K562 (cell line): ENCODE measurements at regions not wholly inside any gene's neighbourhood (a gene's known extent, or its start where the extent isn't known, plus 50 kb on each side); places are given as distances from the start of the nearest gene placed in this dataset.

Experiments
- ATAC-seq: fragments of 200-7000 bp; cut with Tn5 transposase; 3 replicates; pipeline ENCODE4 v1.9.1; 2020; ENCODE audit warnings: moderate library complexity
- BruUV-seq: library from RNA; stranded (reverse); fragments of 400-500 nt; replicated peaks from 2 replicates; lab custom pipeline; 2021; lab: Mats Ljungman, UMichigan
- CTCF ChIA-PET: fragments of 300-600 bp; formaldehyde crosslinking; extraction: SDS; loops from one replicate; lab custom pipeline; 2021; ENCODE audit warnings: low intra/inter-chr PET ratio; lab: Yijun Ruan, JAX
- POLR2A ChIA-PET: fragments of 300-600, 350-650 bp; sonication (Branson Sonifier 250); formaldehyde crosslinking; extraction: SDS; loops from one replicate; lab custom pipeline; 2021; ENCODE audit warnings: antibody characterized with exemption, inconsistent platforms; lab: Yijun Ruan, JAX
- DNase-seq, 4 experiments: peaks; one replicate each; pipeline versions ENCODE4 v3.0.0 to v3.0.0-alpha.2; 2011 to 2018; ENCODE audit warnings: low spot score in 3 of 4, mixed read lengths in 3 of 4; ENCODE audit errors: extremely low read depth in 1 of 4
- FAIRE-seq: peaks from 2 replicates; lab custom pipeline; 2011; peaks lifted over from hg19 to GRCh38; lab: Jason Lieb, UNC
- H2AFZ ChIP-seq: 2 replicates; pipeline ENCODE4 v1.6.0; 2011; ENCODE audit warnings: low read depth, low read length, control low read depth, inconsistent platforms
- H3K27ac ChIP-seq: fragments of 200-600 bp; 3 replicates; pipeline ENCODE4 v1.8.0; 2011; ENCODE audit warnings: low read depth, mild to moderate bottlenecking, control low read depth, inconsistent platforms, low read length, moderate library complexity, mixed read lengths; ENCODE audit errors: extremely low read depth
- H3K27me3 ChIP-seq, 2 experiments: fragments of 300-600 bp in 1 of 2; 2 replicates in 1 of 2; 3 replicates in 1 of 2; pipeline versions ENCODE4 v1.6.0 to v1.8.0; 2011; ENCODE audit warnings: inconsistent platforms in 2 of 2, low read length in 2 of 2, mild to moderate bottlenecking in 1 of 2, mixed read lengths in 1 of 2, moderate library complexity in 1 of 2; ENCODE audit not compliant: control insufficient read depth in 2 of 2, insufficient read depth in 2 of 2
- H3K36me3 ChIP-seq: fragments of 300-600 bp; 3 replicates; pipeline ENCODE4 v1.8.0; 2011; ENCODE audit warnings: mild to moderate bottlenecking, low read length, inconsistent platforms; ENCODE audit not compliant: control insufficient read depth, insufficient read depth
- H3K4me1 ChIP-seq, 2 experiments: fragments of 200-600 bp in 1 of 2; replicated peaks in 1 of 2; 2 replicates in 1 of 2; 3 replicates in 1 of 2; pipeline versions ENCODE4 v1.5.1 to v1.8.0; 2011; ENCODE audit warnings: inconsistent platforms in 2 of 2, low read length in 2 of 2, mild to moderate bottlenecking in 1 of 2, mixed read lengths in 1 of 2, moderate library complexity in 1 of 2; ENCODE audit not compliant: control insufficient read depth in 2 of 2, insufficient read depth in 2 of 2
- H3K4me2 ChIP-seq: 2 replicates; pipeline ENCODE4 v1.6.1; 2011; ENCODE audit warnings: low read length, control low read depth, inconsistent platforms, mixed read lengths; ENCODE audit not compliant: insufficient read depth
- H3K4me3 ChIP-seq: fragments of 200-600 bp; sonication (generic), shearing (Covaris generic); 2 replicates; pipeline ENCODE4 v1.5.1; 2016; ENCODE audit warnings: control low read depth, inconsistent platforms
- H3K79me2 ChIP-seq: fragments of 200-600 bp; 3 replicates; pipeline ENCODE4 v1.8.0; 2011; ENCODE audit warnings: low read length, inconsistent platforms; ENCODE audit not compliant: control insufficient read depth, insufficient read depth
- H3K9ac ChIP-seq, 2 experiments: 2 replicates each; pipeline versions ENCODE4 v1.6.0 to v1.6.1; 2011; ENCODE audit warnings: low read depth in 2 of 2, low read length in 2 of 2, control low read depth in 1 of 2, inconsistent platforms in 1 of 2, mild to moderate bottlenecking in 1 of 2, mixed read lengths in 1 of 2; ENCODE audit not compliant: insufficient read depth in 1 of 2
- H3K9me1 ChIP-seq: one replicate; pipeline ENCODE4 v1.6.0; 2011; ENCODE audit warnings: inconsistent platforms, mild to moderate bottlenecking, low read length, moderate library complexity; ENCODE audit not compliant: control insufficient read depth, insufficient read depth
- H3K9me3 ChIP-seq: replicated peaks from 2 replicates; pipeline ENCODE4 v1.5.1; 2011; ENCODE audit warnings: low read depth, low read length, inconsistent platforms; ENCODE audit not compliant: control insufficient read depth, insufficient read depth
- H4K20me1 ChIP-seq: replicated peaks from 2 replicates; pipeline ENCODE4 v1.6.1; 2011; ENCODE audit warnings: low read length, inconsistent platforms, mixed read lengths; ENCODE audit not compliant: control insufficient read depth, insufficient read depth
- FOXJ3 ChIP-seq: sonication (generic); formaldehyde crosslinking; IDR thresholded peaks from 2 replicates; pipeline ENCODE4 v1.4.0; 2020; ENCODE audit warnings: mild to moderate bottlenecking, missing genetic modification reagents
- GABPA ChIP-seq: fragments of 200-800 bp; sonication (Bioruptor generic); conservative IDR thresholded peaks from 2 replicates; pipeline ENCODE4 v1.6.1; 2016; ENCODE audit warnings: low read depth, missing genetic modification characterization, missing compliant biosample characterization
- KDM1A ChIP-seq, 2 experiments: fragments of 450-650 bp; IDR thresholded peaks; 2 replicates each; pipeline ENCODE4 v1.6.1; 2016; ENCODE audit warnings: mild to moderate bottlenecking in 2 of 2
- MBD1 ChIP-seq: fragments of 250-450 bp; sonication (Bioruptor Pico); IDR thresholded peaks from 2 replicates; pipeline ENCODE4 v1.8.0; 2022; ENCODE audit warnings: inconsistent platforms
- MTA2 ChIP-seq: fragments of 450-650 bp; IDR thresholded peaks from 2 replicates; pipeline ENCODE4 v1.6.1; 2016; ENCODE audit warnings: low read depth
- NFE2 ChIP-seq: IDR thresholded peaks from 2 replicates; pipeline ENCODE4 v1.6.1; 2014; ENCODE audit warnings: antibody characterized with exemption, low read depth
- SMARCE1 ChIP-seq: fragments of 450-650 bp; IDR thresholded peaks from 2 replicates; pipeline ENCODE4 v1.7.1; 2016; ENCODE audit warnings: mild to moderate bottlenecking
- SNAPC5 ChIP-seq: fragments of 250-450 bp; sonication (Bioruptor Pico); IDR thresholded peaks from 2 replicates; pipeline ENCODE4 v1.8.0; 2021; ENCODE audit warnings: moderate library complexity, mild to moderate bottlenecking, inconsistent platforms
- ZBTB7A ChIP-seq: IDR thresholded peaks from 2 replicates; pipeline ENCODE4 v1.6.1; 2011; ENCODE audit warnings: low read depth, mild to moderate bottlenecking, low read length, moderate library complexity, borderline replicate concordance; ENCODE audit not compliant: control insufficient read depth
- ZNF212 ChIP-seq: fragments of 450-650 bp; formaldehyde crosslinking; IDR thresholded peaks from 2 replicates; pipeline ENCODE4 v1.4.0; 2020; ENCODE audit warnings: mild to moderate bottlenecking
- ZNF586 ChIP-seq: fragments of 450-650 bp; formaldehyde crosslinking; conservative IDR thresholded peaks from 2 replicates; pipeline ENCODE4 v1.4.0; 2020; ENCODE audit warnings: mild to moderate bottlenecking, moderate library complexity
- WGBS: fragments of 100-300 bp; shearing (Covaris generic); methylation state at CpG from one replicate; pipeline ENCODE4 v1.1.6; 2016; ENCODE audit warnings: low coverage, mixed read lengths; ENCODE audit not compliant: insufficient coverage; ENCODE audit errors: missing lambda C conversion rate; 5-methylcytosine and 5-hydroxymethylcytosine counted together
- in situ Hi-C: fragments of 300-500 bp; cut with MboI; formaldehyde crosslinking; loops from 4 replicates; pipeline ENCODE4 v1.15.0; 2018; ENCODE audit warnings: inconsistent platforms, mixed read lengths
- intact Hi-C: fragments of 100-400 bp; cut with micrococcal nuclease; formaldehyde crosslinking; loops from 2 replicates; pipeline ENCODE4 v1.14.2; 2022
- TF ChIP-seq, protein P1 (sequence below): fragments of 150-350 bp; IDR thresholded peaks from 2 replicates; pipeline ENCODE4 v1.6.1; 2014; ENCODE audit warnings: low read depth, mild to moderate bottlenecking, low read length, borderline replicate concordance

- no peak overlapping the region for H3K4me3 ChIP-seq
- no peaks in the 10 kb centered on the region for H3K4me1 ChIP-seq
- DNase-seq (no peak), FAIRE-seq (no peak), ATAC-seq (no peak)
- no peaks in the 10 kb centered on the region for H3K9me3 ChIP-seq
- H2AFZ ChIP-seq, result no peak overlapping the region
- H3K4me2 ChIP-seq, result no peak overlapping the region
- H3K27ac ChIP-seq, result no peak overlapping the region
- H3K79me2 ChIP-seq, result no peaks in the 10 kb centered on the region
- in situ Hi-C loops, result no loop called here
- ChIA-PET CTCF (no interaction called here), POLR2A (no interaction called here)
- no TSS peak for BruUV-seq
- TF ChIP-seq KDM1A (IDR thresholded peaks at IDR 0.05) (no peak), NFE2 (no peak), ZNF212 (CRISPR knock-in tag) (no peak), SMARCE1 (no peak), GABPA (tag) (no peak), FOXJ3 (CRISPR knock-in tag) (no peak), MTA2 (no peak), ZNF586 (CRISPR knock-in tag) (no peak), MBD1 (CRISPR knock-in tag) (no peak), SNAPC5 (CRISPR knock-in tag) (no peak), ZBTB7A (no peak)
- TF ChIP-seq, protein P1, sequence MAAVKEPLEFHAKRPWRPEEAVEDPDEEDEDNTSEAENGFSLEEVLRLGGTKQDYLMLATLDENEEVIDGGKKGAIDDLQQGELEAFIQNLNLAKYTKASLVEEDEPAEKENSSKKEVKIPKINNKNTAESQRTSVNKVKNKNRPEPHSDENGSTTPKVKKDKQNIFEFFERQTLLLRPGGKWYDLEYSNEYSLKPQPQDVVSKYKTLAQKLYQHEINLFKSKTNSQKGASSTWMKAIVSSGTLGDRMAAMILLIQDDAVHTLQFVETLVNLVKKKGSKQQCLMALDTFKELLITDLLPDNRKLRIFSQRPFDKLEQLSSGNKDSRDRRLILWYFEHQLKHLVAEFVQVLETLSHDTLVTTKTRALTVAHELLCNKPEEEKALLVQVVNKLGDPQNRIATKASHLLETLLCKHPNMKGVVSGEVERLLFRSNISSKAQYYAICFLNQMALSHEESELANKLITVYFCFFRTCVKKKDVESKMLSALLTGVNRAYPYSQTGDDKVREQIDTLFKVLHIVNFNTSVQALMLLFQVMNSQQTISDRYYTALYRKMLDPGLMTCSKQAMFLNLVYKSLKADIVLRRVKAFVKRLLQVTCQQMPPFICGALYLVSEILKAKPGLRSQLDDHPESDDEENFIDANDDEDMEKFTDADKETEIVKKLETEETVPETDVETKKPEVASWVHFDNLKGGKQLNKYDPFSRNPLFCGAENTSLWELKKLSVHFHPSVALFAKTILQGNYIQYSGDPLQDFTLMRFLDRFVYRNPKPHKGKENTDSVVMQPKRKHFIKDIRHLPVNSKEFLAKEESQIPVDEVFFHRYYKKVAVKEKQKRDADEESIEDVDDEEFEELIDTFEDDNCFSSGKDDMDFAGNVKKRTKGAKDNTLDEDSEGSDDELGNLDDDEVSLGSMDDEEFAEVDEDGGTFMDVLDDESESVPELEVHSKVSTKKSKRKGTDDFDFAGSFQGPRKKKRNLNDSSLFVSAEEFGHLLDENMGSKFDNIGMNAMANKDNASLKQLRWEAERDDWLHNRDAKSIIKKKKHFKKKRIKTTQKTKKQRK, result no peak
- intact Hi-C loops, result no loop called here
- no peaks in the 10 kb centered on the region for H3K27me3 ChIP-seq
- H3K9ac ChIP-seq, result no peak overlapping the region
- no peaks in the 10 kb centered on the region for H3K36me3 ChIP-seq
- H3K9me1 ChIP-seq, result no peaks in the 10 kb centered on the region
- no peaks in the 10 kb centered on the region for H4K20me1 ChIP-seq
- 0% methylated on average over 2 of the region's 2 CpGs for WGBS
These were observed 409.5 kb downstream of the NXPE2 start for GRCh38 chr11:115087791-115088190.
